HuH-7 (cell line): ENCODE measurements at regions not wholly inside any gene's neighbourhood (a gene's known extent, or its start where the extent isn't known, plus 50 kb on each side); places are given as distances from the start of the nearest gene placed in this dataset.
"Not testable (repeated sequence)": the region's sequence is repeated elsewhere in the genome, so short reads cannot be mapped to it uniquely, and the experiment has no call there.

Source experiments
- DNase-seq: peaks from one replicate; pipeline ENCODE4 v3.0.0; 2011; ENCODE audit warnings: low spot score

GRCh38 chr3:193047461-193047860 lies 129.8 kb upstream of the MB21D2 start:
- not testable (repeated sequence) for DNase-seq

GRCh38 chr3:193048127-193048526 lies 130.5 kb upstream of the MB21D2 start:
- no peak for DNase-seq

GRCh38 chr3:193049935-193050334 lies 132.3 kb upstream of the MB21D2 start:
- no peak for DNase-seq

GRCh38 chr3:193051314-193051713 lies 133.7 kb upstream of the MB21D2 start:
- no peak for DNase-seq

- DNase-seq, result no peak
Measured at GRCh38 chr3:193052354-193053045, 134.8 kb upstream of the MB21D2 start.

- DNase-seq, result no peak
Measured at GRCh38 chr3:193053046-193053435, 135.4 kb upstream of the MB21D2 start.

GRCh38 chr3:193055352-193055751 lies 137.7 kb upstream of the MB21D2 start:
- no peak for DNase-seq

- no peak for DNase-seq
Measured at GRCh38 chr3:193057616-193058015, 140.0 kb upstream of the MB21D2 start.

- no peak for DNase-seq
Measured at GRCh38 chr3:193060748-193061546, 143.3 kb upstream of the MB21D2 start.

GRCh38 chr3:193068365-193068764 lies 150.7 kb upstream of the MB21D2 start:
- DNase-seq, result no peak

GRCh38 chr3:193069732-193070131 lies 152.1 kb upstream of the MB21D2 start:
- DNase-seq, result not testable (repeated sequence)

- no peak for DNase-seq
Measured at GRCh38 chr3:193078996-193079753, 161.5 kb upstream of the MB21D2 start.

- no peak for DNase-seq
Measured at GRCh38 chr3:193080821-193081365, 160.1 kb upstream of the PLAAT1 start.

- DNase-seq, result no peak
Measured at GRCh38 chr3:193085655-193086054, 155.4 kb upstream of the PLAAT1 start.

GRCh38 chr3:193086681-193087080 lies 154.3 kb upstream of the PLAAT1 start:
- no peak for DNase-seq

GRCh38 chr3:193087336-193087735 lies 153.7 kb upstream of the PLAAT1 start:
- DNase-seq, result no peak

- DNase-seq, result no peak
Measured at GRCh38 chr3:193095366-193095765, 145.7 kb upstream of the PLAAT1 start.

GRCh38 chr3:193096076-193096475 lies 144.9 kb upstream of the PLAAT1 start:
- DNase-seq, result no peak

GRCh38 chr3:193114431-193115340 lies 126.3 kb upstream of the PLAAT1 start:
- DNase-seq, result no peak

GRCh38 chr3:193116871-193117270 lies 124.2 kb upstream of the PLAAT1 start:
- DNase-seq, result no peak

- no peak for DNase-seq
Measured at GRCh38 chr3:193118907-193119306, 122.1 kb upstream of the PLAAT1 start.
